PFSK-1 (cell line): ENCODE measurements at regions not wholly inside any gene's neighbourhood (a gene's known extent, or its start where the extent isn't known, plus 50 kb on each side); places are given as distances from the start of the nearest gene placed in this dataset.

Experiments
- FOXP2 ChIP-seq: optimal IDR thresholded peaks from 2 replicates; pipeline ENCODE3; 2011; ENCODE audit warnings: borderline replicate concordance, control low read depth, inconsistent platforms; ENCODE audit not compliant: insufficient read depth; ENCODE audit errors: extremely low read length, extremely low read depth
- POLR2AphosphoS5 ChIP-seq: IDR thresholded peaks from 2 replicates; pipeline ENCODE4 v1.6.1; 2012; ENCODE audit warnings: low read depth, mild to moderate bottlenecking, control low read depth, low read length, moderate library complexity
- SIN3A ChIP-seq: IDR thresholded peaks from 2 replicates; pipeline ENCODE4 v1.6.1; 2012; ENCODE audit warnings: mild to moderate bottlenecking, low read length, moderate library complexity, borderline replicate concordance; ENCODE audit not compliant: insufficient read depth
- TAF1 ChIP-seq: IDR thresholded peaks from 2 replicates; pipeline ENCODE4 v1.6.1; 2012; ENCODE audit warnings: low read length, control low read depth, borderline replicate concordance; ENCODE audit not compliant: insufficient read depth
- TF ChIP-seq, protein P1 (sequence below), 2 experiments: IDR thresholded peaks; 2 replicates each; pipeline versions ENCODE4 v1.6.1 to v1.8.0; 2011 to 2012; ENCODE audit warnings: low read depth in 2 of 2, low read length in 2 of 2, control low read depth in 1 of 2, inconsistent platforms in 1 of 2, mild to moderate bottlenecking in 1 of 2, moderate library complexity in 1 of 2; ENCODE audit not compliant: insufficient read depth in 1 of 2

DNA sequence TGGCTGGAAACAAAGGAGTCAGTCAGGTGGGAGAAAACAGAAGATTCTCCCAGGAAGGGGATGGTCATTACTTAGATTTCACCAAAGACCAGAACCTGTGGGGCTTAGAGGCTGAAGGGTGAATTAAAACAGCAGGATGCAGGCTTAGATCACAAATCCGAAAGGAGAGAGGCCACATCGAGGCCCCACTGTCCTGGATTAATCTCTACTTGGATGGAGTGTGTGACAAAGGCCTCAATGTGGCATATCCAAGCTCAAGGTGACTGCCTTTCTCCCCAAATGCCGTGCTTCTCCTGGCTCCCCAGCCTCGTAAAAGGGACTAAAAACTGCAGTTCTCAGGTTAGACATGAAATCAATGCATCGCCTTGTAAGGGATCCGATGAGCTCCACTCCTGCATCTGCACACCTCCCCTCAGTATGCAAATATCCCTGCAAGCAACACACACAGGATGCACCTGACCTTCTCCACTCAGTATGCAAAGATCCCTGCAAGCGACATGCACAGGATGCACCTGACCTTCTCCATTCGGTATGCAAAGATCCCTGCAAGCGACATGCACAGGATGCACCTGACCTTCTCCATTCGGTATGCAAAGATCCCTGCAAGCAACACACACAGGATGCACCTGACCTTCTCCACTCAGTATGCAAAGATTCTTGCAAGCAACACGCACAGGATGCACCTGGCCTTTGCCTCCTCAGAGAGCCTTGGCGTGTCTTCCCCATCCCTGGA is 447.4 kb downstream of the BRD1 start:
- TF ChIP-seq, protein P1, sequence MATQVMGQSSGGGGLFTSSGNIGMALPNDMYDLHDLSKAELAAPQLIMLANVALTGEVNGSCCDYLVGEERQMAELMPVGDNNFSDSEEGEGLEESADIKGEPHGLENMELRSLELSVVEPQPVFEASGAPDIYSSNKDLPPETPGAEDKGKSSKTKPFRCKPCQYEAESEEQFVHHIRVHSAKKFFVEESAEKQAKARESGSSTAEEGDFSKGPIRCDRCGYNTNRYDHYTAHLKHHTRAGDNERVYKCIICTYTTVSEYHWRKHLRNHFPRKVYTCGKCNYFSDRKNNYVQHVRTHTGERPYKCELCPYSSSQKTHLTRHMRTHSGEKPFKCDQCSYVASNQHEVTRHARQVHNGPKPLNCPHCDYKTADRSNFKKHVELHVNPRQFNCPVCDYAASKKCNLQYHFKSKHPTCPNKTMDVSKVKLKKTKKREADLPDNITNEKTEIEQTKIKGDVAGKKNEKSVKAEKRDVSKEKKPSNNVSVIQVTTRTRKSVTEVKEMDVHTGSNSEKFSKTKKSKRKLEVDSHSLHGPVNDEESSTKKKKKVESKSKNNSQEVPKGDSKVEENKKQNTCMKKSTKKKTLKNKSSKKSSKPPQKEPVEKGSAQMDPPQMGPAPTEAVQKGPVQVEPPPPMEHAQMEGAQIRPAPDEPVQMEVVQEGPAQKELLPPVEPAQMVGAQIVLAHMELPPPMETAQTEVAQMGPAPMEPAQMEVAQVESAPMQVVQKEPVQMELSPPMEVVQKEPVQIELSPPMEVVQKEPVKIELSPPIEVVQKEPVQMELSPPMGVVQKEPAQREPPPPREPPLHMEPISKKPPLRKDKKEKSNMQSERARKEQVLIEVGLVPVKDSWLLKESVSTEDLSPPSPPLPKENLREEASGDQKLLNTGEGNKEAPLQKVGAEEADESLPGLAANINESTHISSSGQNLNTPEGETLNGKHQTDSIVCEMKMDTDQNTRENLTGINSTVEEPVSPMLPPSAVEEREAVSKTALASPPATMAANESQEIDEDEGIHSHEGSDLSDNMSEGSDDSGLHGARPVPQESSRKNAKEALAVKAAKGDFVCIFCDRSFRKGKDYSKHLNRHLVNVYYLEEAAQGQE (IDR thresholded peaks at IDR 0.05; ENCODE audit: insufficient read depth in 1 of 2, low read depth in 2 of 2, low read length in 2 of 2) = no peak
- TF ChIP-seq POLR2AphosphoS5 (no peak), TAF1 (no peak), SIN3A (no peak), FOXP2 (no peak)
